Limb (tissue), 2 donors: ENCODE measurements at regions not wholly inside any gene's neighbourhood (a gene's known extent, or its start where the extent isn't known, plus 50 kb on each side); places are given as distances from the start of the nearest gene placed in this dataset.
"Not testable (repeated sequence)": the region's sequence is repeated elsewhere in the genome, so short reads cannot be mapped to it uniquely, and the experiment has no call there.

Source experiments
- DNase-seq, 2 donors: peaks; one replicate each; pipeline ENCODE4 v3.0.0-alpha.2; 2016; ENCODE audit errors: extremely low spot score in 2 of 2

GRCh38 chr14:83047059-83047830 lies 1513.6 kb upstream of the SEL1L start:
- DNase-seq: no peak

DNA sequence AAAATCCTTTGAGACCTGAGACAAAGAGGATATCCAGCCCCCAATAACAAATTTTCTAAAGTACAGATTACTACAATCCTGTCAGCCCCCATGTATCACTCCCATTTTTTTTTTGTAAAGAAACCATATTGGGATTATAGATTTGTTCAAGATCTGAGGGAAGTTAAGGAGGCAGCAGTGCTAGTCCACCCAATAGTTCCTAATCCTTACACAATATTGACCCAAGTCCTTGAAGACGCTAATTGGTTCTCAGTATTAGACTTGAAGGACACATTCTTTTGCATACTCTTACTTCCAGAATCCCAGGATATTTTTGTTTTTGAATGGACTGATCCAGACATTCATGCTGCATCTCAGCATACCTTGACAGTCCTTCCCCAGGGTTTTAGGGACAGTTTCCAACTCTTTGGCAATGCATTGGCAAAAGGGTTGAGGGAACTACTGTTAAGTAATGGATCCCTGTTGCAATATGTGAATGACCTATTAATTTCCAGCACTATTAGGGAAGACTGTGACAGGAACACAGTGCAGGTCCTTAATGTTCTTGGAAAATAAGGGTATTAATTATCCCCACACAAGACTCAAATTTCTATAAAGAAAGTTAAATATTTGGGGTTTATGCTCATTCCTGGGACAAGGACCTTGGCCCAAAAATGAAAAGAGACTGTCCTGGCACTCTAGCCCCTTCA lies 1519.5 kb upstream of the SEL1L start:
- no peak for DNase-seq

GRCh38 chr14:83058068-83058467 lies 1524.4 kb upstream of the SEL1L start:
- no peak for DNase-seq

GRCh38 chr14:83071888-83072501 lies 1538.3 kb upstream of the SEL1L start:
- no peak for DNase-seq

DNA sequence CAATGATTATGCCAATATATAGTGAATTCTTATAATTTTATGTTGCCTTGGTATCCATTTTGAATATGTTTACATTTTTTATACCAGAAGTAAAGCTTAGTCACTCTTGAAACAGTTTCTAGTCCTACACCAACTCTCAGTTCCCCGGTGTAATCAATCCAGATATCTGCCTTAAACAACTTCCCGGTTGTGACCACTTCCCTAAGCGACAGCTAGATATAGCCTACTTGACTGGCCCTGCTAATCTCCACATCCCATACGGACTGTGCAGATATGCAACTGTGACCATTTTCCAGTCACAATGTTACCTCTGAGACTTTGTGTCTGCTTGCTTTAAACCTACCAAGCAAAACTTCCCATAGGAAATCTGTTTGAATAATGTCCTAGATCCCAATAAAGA lies 1551.5 kb upstream of the SEL1L start:
- no peak for DNase-seq

DNA sequence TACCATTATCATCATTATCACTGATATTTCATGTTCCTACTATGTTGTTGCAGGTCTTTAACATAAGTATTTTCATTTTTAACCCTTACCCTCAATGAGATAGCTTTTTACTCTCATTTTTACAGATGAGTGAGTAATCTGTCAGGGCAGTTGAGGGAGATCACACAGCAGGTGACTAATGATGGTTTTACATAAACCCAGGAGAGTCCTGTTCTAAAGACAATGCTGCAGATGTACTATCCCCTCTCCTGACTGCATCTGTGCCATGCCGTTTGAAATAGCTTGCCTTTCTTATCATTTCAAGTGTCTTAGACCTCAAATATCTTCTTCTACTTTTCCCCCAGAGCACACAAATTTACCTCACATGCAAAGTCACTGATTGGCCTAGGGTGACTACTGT lies 1552.1 kb upstream of the SEL1L start:
- DNase-seq: no peak

GRCh38 chr14:83091991-83092956 lies 1558.6 kb upstream of the SEL1L start:
- DNase-seq: not testable (repeated sequence)

DNA sequence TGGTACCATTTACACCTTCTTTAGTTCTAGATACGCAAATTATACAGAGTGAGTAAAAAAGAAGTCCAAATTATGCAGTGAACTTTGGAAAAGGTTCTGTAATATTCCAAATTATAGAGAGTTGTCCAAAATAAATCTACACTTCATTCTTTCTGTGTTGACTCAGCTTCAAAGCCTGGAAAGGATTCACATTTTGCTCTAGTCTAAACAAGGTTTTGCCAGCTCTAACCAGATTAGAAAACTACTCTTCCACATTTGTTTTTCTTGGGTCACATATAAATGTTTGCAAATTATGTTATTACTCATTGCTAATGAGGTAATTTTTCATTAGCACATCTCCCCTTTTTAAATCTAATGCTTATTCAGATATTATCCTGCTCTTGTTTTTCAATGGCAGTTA lies 1562.4 kb upstream of the SEL1L start:
- no peak for DNase-seq

DNA sequence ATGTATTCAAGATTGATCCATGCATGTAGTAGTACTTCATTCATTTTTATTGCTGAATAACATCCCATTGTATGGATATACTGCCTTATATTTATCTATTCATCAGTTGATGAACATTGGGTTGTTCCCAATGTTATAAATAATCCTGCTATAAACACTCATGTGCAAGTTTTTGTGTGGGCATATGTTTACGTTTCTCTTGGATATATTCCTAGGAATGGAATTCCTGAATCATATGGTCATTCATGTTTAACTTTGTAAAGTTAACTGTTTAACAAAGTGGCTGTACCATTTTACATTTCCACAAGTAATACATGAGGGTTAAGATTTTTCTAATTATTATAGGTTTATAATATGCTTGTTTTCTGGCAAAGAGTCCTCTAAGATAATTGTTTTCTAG lies 1568.2 kb upstream of the SEL1L start:
- no peak for DNase-seq

DNA sequence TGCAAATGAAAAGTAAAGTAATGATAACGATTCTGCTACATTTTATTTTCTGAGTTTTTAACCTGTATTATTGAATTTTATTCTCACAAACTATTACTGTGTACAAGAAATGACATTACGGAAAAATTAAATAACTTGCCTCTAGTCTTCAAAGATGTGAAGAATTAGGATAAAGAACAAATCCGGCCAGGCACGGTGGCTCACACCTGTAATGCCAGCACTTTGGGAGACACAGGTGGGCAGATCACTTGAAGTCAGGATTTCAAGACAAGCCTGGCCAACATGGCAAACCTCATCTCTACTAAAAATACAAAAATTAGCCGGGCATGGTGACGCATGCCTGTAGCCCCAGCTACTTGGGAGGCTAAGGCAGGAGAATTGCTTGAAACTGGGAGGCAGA lies 1584.4 kb upstream of the SEL1L start:
- no peak for DNase-seq

DNA sequence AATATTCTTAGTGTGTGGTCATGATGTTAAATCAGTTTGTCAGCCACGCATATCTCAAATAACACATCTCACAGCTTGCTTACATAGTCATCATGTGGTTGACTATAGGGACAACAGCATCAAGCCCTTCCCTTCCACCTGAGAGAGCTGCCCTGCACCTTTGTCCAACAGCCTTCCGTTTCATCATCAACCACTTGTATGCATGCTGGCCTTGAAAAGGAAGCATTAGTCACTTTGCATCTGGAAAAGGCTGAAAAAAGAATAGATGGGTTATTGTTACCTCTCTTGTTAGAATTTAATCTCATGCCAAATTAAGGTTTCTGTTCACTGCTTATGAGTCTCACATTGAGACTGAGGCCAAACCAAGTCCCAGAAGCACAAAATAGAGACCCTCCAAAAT lies 1586.5 kb upstream of the SEL1L start:
- no peak for DNase-seq

DNA sequence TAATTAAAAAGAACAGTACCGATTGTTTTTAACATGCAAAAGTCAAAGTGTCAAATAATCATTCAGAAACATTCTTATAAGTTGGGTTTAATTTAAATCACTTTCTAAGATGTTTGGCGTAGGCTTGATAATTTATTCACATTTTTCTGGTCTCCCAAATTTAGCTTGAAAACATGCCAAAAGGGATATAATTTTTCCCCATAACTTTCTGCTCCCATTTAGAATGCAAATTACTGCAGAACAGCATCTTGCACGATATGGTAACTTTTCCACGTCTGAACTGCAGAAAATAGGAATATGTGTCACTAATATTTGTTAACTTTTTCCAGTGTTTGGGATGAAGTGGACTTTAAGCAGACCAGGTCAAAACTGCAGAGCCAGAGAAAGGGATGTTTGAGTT lies 1592.4 kb upstream of the SEL1L start:
- DNase-seq: no peak

- no peak for DNase-seq
Observed at GRCh38 chr14:83128783-83129182, 1595.1 kb upstream of the SEL1L start.

- DNase-seq: no peak
Observed at GRCh38 chr14:83129496-83129895, 1595.8 kb upstream of the SEL1L start.

DNA sequence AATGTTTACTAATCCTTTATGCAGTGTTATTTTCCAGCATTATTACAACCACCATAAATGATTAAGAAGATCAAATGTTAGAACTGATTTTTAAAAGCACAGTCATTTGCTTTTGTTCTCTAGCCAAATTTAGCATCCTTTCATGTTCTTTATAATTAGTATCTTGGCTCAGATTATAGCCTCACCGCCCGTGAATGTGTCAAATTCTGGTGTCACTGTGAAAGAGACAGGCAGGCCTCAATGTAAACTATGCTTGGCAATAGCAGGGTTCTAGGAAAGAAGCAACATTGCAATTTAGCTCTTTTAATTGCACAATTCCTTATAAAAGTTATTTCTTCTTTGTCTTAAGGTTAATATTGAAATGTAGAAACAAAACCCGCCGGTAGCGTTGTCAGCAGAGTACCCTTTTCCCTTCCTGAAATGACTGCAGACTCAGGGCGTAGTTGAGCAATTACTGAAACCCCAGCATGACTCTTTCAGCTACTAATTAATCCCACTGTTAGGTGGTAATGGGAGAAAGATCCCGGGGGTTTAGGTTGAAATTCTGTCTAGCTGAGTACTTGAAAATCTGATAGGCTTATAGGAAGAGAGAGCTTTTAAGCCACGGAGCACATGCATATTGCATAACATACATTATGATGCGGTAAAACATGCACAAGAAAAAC lies 1600.5 kb upstream of the SEL1L start:
- DNase-seq: no peak

DNA sequence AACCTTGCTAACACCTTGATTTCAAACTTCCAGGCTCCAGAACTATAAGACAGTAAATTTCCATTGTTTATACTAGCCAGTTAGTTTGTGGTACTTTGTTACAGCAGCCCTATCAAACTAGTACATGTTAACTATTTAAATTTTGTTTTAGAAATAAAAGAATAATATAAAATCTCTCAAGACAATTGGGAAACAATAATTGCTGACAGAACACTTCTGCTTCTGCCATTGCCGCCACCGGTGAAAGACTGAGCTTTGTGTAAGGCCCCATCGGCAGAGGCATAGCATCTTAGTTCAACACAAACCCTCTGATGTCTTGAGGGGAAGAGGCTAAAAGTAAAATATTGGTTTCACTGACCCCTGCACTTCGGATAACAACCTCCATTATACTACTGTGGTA lies 1607.1 kb upstream of the SEL1L start:
- DNase-seq: no peak

GRCh38 chr14:83147006-83147405 lies 1613.4 kb upstream of the SEL1L start:
- DNase-seq: no peak

GRCh38 chr14:83151571-83151970 lies 1617.9 kb upstream of the SEL1L start:
- no peak for DNase-seq

DNA sequence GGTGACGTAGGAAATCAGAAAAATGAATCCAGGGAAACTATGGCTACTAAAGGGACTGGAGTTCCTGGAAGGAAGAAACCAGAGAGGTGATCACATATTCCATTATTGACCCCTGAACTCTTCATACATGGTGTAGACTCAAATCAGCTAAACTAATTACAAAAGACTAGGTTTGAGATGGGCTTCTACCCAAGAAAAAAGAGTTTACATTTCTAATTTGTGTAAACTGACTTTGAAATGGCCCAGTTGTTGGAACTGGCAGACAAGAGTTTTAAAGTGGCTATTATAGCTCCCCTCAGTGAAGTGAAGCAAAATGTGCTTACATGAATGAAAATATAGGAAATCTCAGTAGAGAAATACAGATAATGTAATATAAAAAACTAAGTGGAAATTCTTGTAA lies 1619.4 kb upstream of the SEL1L start:
- no peak for DNase-seq

- no peak for DNase-seq
Observed at GRCh38 chr14:83162361-83162929, 1628.8 kb upstream of the SEL1L start.

GRCh38 chr14:83163016-83163415 lies 1629.4 kb upstream of the SEL1L start:
- no peak for DNase-seq
